Omental fat pad (tissue), 3 donors: ENCODE measurements at regions not wholly inside any gene's neighbourhood (a gene's known extent, or its start where the extent isn't known, plus 50 kb on each side); places are given as distances from the start of the nearest gene placed in this dataset.
A peak's percentile ranks its signal among the peaks of the same experiment; 100 is the strongest.

Source experiments
- ATAC-seq: fragments of 150-250 bp; one replicate; pipeline ENCODE4 v1.9.1; 2016; ENCODE audit warnings: mild to moderate bottlenecking, moderate library complexity; ENCODE audit not compliant: low FRiP score
- DNase-seq: peaks from one replicate; pipeline ENCODE4 v3.0.0-alpha.2; 2019; ENCODE audit warnings: low spot score
- TF ChIP-seq, protein P1 (sequence below), 3 donors: fragments of 450-650 bp; IDR thresholded peaks; one replicate each; pipeline ENCODE4 v1.5.1; 2016 to 2017; ENCODE audit warnings: antibody characterized with exemption in 3 of 3, mild to moderate bottlenecking in 3 of 3, moderate library complexity in 2 of 3

DNA sequence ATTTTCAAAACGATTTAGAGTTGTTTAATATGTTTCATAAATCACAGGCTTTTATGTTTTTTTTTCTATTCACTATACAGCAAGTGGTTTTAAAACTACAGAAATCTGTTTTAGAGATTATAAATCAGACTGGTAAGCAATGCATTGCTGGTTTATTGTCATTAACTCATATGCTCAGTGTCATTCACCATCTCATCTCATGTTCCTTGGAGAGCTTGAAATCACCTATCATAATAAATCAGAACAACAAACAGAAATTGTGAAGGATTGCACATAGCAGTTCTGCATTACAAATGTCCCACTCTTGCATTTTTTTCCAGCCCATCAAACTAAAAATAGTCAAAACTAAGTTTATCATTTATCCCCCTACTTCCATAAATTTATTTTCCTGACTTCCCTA is 470.8 kb downstream of the FSCB start:
- TF ChIP-seq, protein P1, sequence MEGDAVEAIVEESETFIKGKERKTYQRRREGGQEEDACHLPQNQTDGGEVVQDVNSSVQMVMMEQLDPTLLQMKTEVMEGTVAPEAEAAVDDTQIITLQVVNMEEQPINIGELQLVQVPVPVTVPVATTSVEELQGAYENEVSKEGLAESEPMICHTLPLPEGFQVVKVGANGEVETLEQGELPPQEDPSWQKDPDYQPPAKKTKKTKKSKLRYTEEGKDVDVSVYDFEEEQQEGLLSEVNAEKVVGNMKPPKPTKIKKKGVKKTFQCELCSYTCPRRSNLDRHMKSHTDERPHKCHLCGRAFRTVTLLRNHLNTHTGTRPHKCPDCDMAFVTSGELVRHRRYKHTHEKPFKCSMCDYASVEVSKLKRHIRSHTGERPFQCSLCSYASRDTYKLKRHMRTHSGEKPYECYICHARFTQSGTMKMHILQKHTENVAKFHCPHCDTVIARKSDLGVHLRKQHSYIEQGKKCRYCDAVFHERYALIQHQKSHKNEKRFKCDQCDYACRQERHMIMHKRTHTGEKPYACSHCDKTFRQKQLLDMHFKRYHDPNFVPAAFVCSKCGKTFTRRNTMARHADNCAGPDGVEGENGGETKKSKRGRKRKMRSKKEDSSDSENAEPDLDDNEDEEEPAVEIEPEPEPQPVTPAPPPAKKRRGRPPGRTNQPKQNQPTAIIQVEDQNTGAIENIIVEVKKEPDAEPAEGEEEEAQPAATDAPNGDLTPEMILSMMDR (IDR thresholded peaks at IDR 0.05): no peak
- DNase-seq: no peak
- ATAC-seq: no peak

DNA sequence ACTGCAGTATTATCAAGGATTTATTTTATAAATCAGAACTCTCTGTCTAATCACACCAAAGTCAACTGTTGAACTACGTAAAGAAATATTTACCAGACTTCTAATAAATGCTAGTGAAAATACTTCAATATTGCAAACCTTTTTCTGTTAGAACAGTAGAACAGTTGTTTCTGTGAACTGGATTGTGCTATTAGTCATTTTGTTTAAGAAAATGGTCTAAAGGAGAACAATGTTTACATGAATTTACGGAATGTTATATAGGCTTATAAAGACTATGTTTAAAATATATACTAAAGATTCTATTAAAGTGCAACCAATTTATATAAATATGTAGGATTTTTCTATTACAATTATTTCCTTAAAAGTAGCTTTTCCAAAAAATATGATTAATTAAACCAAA is 471.4 kb downstream of the FSCB start:
- ATAC-seq: no peak
- no peak for DNase-seq
- TF ChIP-seq, protein P1 (IDR thresholded peaks at IDR 0.05): no peak

DNA sequence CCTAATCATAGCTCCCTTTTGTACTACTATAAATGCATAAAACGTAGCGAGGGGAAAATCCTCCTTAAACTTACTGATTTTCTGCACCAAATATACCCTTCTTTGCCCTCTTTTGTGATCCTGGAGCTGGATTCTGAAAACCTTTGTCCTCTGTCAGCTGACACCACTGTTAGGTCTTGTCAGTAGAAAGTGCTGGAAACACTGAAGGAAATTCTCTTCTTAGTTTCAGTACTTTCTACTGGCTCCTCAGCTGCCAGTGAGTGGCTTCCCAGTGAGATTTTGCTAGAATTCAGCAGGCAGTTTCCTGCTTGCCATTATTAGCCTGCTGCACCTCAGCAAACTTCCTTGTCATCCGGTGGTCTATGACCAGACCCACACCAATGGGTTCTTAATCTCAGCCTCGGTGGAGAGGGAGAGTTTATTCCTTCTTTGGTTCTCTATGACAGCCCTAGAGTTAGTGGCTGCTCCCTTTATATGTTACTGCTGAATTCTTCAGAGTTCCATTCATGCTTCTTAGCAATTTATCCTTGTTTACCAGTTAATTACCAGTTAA is 476.2 kb downstream of the FSCB start:
- DNase-seq (no peak), ATAC-seq (no peak)
- TF ChIP-seq, protein P1 (IDR thresholded peaks at IDR 0.05): no peak

DNA sequence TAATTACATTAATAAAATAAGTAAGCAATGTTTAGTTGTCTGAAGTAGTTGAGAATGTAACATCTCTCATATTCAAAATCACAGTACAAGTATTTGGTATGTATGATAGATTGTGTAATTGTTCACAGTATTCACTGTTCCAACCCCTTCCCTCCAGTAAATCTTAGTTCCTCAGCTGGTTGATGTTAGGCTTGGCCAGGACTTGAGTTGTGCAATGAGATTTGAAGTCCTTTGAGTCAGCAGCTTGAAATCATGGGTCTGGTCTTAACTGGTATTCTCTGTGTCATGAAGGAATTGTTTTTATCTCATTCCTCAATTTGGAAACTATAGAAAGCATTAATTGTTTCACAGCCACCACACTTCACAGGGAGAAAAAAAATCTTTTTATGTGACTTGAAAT is 477.1 kb downstream of the FSCB start:
- TF ChIP-seq, protein P1 (IDR thresholded peaks at IDR 0.05): no peak
- no peak for DNase-seq
- peak; percentile 97 for ATAC-seq

DNA sequence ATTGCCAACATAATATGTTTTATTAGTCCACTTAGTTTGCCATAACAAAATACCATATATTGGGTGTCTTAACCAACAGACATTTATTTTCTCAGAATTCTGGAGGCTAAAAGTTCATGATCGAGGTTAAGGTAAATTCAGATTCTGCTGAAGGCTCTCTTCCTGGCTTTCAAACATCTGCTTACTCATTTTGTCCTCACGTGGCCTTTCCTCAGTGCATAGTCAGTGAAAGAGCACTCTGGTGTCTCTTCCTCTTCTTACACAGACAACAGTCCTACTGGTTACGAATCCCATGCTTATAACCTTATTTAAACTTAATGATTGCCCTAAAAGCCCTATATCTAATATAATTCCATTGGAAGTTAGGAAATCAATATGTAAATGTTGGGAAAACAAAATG is 479.7 kb downstream of the FSCB start:
- TF ChIP-seq, protein P1 (IDR thresholded peaks at IDR 0.05): no peak
- DNase-seq: no peak
- no peak for ATAC-seq

DNA sequence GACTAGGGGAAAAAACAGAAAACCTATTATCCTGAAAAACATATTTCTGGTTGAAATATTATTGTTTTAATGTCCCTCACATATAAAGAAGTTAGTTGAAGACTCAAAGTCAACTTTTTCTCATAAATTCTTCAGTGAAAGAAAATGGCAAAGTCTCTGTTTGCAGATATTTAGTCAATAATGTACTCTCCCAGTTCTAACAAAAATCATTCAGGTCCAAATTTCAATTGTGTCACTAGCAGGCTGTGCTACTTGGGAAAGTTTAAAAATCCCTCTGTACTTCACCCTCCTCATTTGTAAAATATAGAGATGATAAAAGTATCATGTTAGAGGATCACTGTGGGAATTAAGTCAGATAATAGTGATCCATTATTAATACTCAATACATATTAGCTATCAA is 496.5 kb downstream of the FSCB start:
- DNase-seq: no peak
- no peak for ATAC-seq
- TF ChIP-seq, protein P1 (IDR thresholded peaks at IDR 0.05): no peak

DNA sequence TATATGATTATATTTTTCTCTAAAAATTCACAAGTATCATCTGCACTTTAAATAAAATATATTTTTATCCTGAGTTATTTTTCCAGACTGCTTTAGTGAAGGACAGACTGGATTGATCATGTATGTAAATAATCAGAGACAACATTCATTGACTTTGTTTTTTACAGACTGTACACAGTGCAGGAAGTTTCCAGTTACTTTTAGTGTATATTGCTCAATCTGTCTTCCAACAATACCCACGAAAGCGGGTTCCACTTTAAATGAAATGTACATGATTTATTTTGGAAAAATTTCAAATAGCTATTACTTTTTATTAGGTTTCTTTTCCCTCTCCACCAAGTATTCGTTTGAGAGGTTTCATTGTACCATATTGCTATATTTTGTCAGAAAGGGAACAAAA is 497.0 kb downstream of the FSCB start:
- no peak for ATAC-seq
- TF ChIP-seq, protein P1 (IDR thresholded peaks at IDR 0.05): no peak
- no peak for DNase-seq
